Breast epithelium (tissue), 4 donors: ENCODE measurements at regions not wholly inside any gene's neighbourhood (a gene's known extent, or its start where the extent isn't known, plus 50 kb on each side); places are given as distances from the start of the nearest gene placed in this dataset.

Experiments used
- DNase-seq, 2 donors: peaks; one replicate each; pipeline ENCODE4 v3.0.0-alpha.2; 2019; ENCODE audit warnings: low spot score in 2 of 2
- H3K27ac ChIP-seq, 2 donors: fragments of 200-600 bp; sonication (generic) in 1 of 2; one replicate each; pipeline ENCODE4 v1.5.1; 2016 to 2019; ENCODE audit warnings: mild to moderate bottlenecking in 1 of 2
- H3K27me3 ChIP-seq, 2 donors: fragments of 200-600 bp; sonication (generic) in 1 of 2; one replicate each; pipeline versions ENCODE4 v1.5.1 to v1.6.0; 2017 to 2019; ENCODE audit warnings: control low read depth in 1 of 2, mild to moderate bottlenecking in 1 of 2
- H3K36me3 ChIP-seq: fragments of 200-600 bp; one replicate; pipeline ENCODE4 v1.5.1; 2019
- H3K4me1 ChIP-seq, 2 donors: fragments of 200-600 bp; sonication (generic); one replicate each; pipeline ENCODE4 v1.5.1; 2016 to 2019; ENCODE audit warnings: control low read depth in 1 of 2
- H3K4me3 ChIP-seq, 3 donors: fragments of 200-600 bp; sonication (generic); 1 replicate in 2 of 3; 2 replicates in 1 of 3; pipeline ENCODE4 v1.5.1; 2016 to 2019; ENCODE audit warnings: mild to moderate bottlenecking in 3 of 3, moderate library complexity in 2 of 3
- H3K9me3 ChIP-seq, 2 donors: fragments of 200-600 bp; sonication (generic) in 1 of 2; one replicate each; pipeline ENCODE4 v1.5.1; 2016 to 2019; ENCODE audit warnings: control low read depth in 1 of 2
- POLR2A ChIP-seq: fragments of 450-650 bp; IDR thresholded peaks from one replicate; pipeline ENCODE4 v1.6.1; 2016; ENCODE audit warnings: antibody characterized with exemption, mild to moderate bottlenecking, moderate library complexity
- POLR2AphosphoS5 ChIP-seq, 3 donors: sonication (generic); formaldehyde crosslinking; IDR thresholded peaks; one replicate each; pipeline ENCODE4 v1.6.1; 2017; ENCODE audit warnings: antibody characterized with exemption in 3 of 3
- intact Hi-C: fragments of 100-400 bp; cut with DNase I; formaldehyde crosslinking; loops from one replicate; pipeline ENCODE4 v1.15.1; 2023; ENCODE audit warnings: low total_unique reads
- TF ChIP-seq, protein P1 (sequence below), 3 donors: fragments of 450-650 bp; IDR thresholded peaks; one replicate each; pipeline ENCODE4 v1.5.1; 2016 to 2017; ENCODE audit warnings: antibody characterized with exemption in 3 of 3, mild to moderate bottlenecking in 3 of 3, moderate library complexity in 3 of 3

DNA sequence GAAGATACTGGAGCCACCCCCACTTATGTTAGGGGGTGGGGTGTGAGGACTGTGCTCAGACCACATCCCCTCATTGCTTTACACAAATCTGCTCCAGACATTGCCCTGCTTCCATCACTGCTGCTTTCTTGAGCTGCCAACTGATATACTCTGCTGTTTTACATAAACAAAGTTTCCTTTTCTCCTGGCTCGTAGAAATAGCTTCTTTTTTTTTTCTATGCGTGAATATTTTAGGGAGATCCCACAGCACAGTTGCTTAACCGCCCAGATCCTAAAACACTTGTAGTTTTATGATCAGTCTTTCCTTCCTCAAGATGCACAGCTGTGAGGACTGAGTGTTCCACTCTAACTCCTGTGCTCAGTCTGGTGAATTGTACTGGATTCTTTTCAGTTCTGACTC is 768.4 kb downstream of the PCDH18 start:
- H3K27ac ChIP-seq, result no peak overlapping the region
- no peak overlapping the region for H3K4me3 ChIP-seq
- no peaks in the 10 kb centered on the region for H3K36me3 ChIP-seq
- DNase-seq, result no peak
- H3K9me3 ChIP-seq, result no peaks in the 10 kb centered on the region
- intact Hi-C loops, result no loop called here
- H3K27me3 ChIP-seq, result no peaks in the 10 kb centered on the region
- no peaks in the 10 kb centered on the region for H3K4me1 ChIP-seq
- TF ChIP-seq, protein P1, sequence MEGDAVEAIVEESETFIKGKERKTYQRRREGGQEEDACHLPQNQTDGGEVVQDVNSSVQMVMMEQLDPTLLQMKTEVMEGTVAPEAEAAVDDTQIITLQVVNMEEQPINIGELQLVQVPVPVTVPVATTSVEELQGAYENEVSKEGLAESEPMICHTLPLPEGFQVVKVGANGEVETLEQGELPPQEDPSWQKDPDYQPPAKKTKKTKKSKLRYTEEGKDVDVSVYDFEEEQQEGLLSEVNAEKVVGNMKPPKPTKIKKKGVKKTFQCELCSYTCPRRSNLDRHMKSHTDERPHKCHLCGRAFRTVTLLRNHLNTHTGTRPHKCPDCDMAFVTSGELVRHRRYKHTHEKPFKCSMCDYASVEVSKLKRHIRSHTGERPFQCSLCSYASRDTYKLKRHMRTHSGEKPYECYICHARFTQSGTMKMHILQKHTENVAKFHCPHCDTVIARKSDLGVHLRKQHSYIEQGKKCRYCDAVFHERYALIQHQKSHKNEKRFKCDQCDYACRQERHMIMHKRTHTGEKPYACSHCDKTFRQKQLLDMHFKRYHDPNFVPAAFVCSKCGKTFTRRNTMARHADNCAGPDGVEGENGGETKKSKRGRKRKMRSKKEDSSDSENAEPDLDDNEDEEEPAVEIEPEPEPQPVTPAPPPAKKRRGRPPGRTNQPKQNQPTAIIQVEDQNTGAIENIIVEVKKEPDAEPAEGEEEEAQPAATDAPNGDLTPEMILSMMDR (IDR thresholded peaks at IDR 0.05), result no peak
- TF ChIP-seq POLR2A (no peak), POLR2AphosphoS5 (IDR thresholded peaks at IDR 0.05) (no peak)

DNA sequence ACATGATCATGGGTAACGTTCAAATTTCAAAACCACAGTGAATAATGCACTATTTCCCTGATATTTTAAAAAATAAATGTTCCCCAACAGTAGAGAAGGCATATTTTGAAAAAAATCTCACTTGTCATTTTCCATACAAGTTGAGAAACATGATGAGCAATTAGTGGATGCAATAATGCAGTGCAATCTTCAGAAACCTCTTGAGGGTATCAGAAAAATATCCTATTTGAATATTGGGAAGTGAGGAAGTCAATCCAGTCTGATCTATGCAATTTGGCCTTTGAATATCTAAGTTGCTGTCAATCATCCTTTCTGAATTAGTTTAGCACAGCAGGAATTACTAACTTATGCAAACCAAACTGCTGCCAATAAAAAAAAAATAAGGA is 776.8 kb downstream of the PCDH18 start:
- intact Hi-C loops, result no loop called here
- no peak for DNase-seq

DNA sequence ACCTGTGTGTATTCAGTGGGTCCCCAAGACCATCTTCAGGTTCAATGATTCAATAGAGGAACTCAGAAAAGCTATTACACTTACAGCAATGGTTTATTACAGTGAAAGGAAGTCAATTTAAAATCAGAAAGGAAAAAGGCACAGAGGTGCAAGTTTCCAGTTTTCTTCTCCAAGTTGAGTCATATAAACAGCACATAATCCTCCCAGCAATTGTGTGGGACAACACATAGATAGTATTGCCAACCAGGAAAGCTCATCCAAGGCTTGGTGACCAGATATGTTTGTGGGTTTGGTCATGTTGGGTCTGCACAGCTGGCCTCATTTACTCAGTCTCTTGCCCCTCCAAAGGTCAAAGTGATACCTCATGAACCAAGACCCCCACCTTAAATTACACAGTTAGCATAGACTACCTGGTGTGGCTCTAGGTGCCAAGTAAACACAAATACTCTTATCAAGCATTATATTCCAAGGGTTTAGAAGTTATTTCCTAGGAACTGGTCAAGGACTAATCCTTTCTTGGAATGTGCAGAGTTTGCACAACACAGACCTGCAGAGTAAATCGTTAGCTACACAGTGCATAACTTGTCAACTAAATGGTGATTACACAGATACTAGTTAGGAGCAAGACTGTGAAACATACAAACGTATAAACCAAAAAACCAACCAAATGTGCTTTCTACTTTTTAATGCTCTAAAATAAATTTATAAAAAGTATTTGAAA is 777.3 kb downstream of the PCDH18 start:
- Histone ChIP-seq H3K27me3 (no peaks in the 10 kb centered on the region), H3K27ac (no peak overlapping the region), H3K4me3 (no peak overlapping the region), H3K36me3 (no peaks in the 10 kb centered on the region), H3K4me1 (no peaks in the 10 kb centered on the region), H3K9me3 (no peaks in the 10 kb centered on the region)
- intact Hi-C loops, result no loop called here
- DNase-seq, result no peak
- TF ChIP-seq POLR2AphosphoS5 (IDR thresholded peaks at IDR 0.05) (no peak), POLR2A (no peak)
- TF ChIP-seq, protein P1 (IDR thresholded peaks at IDR 0.05), result no peak

More for the DNA sequence above, 776.8 kb downstream of the PCDH18 start:
- no peaks in the 10 kb centered on the region for H3K36me3 ChIP-seq
- H3K27ac ChIP-seq, result no peak overlapping the region
- no peaks in the 10 kb centered on the region for H3K4me1 ChIP-seq
- H3K4me3 ChIP-seq, result no peak overlapping the region
- H3K27me3 ChIP-seq, result no peaks in the 10 kb centered on the region
- no peaks in the 10 kb centered on the region for H3K9me3 ChIP-seq
- TF ChIP-seq POLR2A (no peak), POLR2AphosphoS5 (IDR thresholded peaks at IDR 0.05) (no peak)
- TF ChIP-seq, protein P1 (IDR thresholded peaks at IDR 0.05), result no peak

DNA sequence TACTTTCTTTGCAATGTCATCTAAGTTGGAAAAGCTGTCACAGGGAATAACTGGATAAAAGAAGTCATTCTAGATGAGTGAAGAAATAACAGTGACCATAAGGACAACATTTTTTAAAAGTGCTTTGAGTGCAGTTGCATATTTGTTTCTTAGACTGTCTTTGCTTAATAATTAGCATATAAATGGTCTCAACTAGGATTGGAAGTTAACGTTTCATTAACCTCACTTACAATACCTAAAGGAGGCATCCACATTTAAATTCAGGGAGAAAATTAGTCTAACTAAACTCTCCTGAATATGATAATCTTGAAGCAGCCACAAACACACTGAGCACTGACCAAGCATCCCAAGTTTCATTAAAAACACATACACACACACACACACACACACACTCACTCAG is 780.7 kb downstream of the PCDH18 start:
- no peaks in the 10 kb centered on the region for H3K27me3 ChIP-seq
- DNase-seq, result no peak
- no peaks in the 10 kb centered on the region for H3K9me3 ChIP-seq
- no peaks in the 10 kb centered on the region for H3K4me1 ChIP-seq
- H3K36me3 ChIP-seq, result no peaks in the 10 kb centered on the region
- no peak overlapping the region for H3K4me3 ChIP-seq
- intact Hi-C loops, result no loop called here
- TF ChIP-seq, protein P1 (IDR thresholded peaks at IDR 0.05), result no peak
- no peak for TF ChIP-seq POLR2A
- no peak for TF ChIP-seq POLR2AphosphoS5 (IDR thresholded peaks at IDR 0.05)
- no peak overlapping the region for H3K27ac ChIP-seq

DNA sequence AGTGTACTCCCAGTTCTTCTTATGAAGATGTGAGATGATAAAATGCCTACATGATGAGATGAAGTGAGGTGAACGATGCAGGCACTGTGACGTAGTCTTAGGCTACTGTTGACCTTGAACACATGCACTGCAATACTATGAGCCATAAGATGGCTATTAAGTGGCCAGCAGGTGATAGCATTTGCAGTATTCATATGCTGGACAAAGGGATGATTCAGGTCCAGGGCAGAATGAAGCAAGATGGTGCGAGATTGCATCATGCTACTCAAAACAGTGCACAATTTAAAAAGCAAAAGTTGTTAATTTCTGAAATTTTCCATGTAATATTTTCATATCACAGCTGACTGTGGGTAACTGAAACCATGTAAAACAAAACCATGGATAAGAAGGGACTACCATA is 781.4 kb downstream of the PCDH18 start:
- Histone ChIP-seq H3K9me3 (no peaks in the 10 kb centered on the region), H3K27ac (no peak overlapping the region), H3K27me3 (no peaks in the 10 kb centered on the region), H3K36me3 (no peaks in the 10 kb centered on the region), H3K4me3 (no peak overlapping the region), H3K4me1 (no peaks in the 10 kb centered on the region)
- DNase-seq, result no peak
- intact Hi-C loops, result no loop called here
- TF ChIP-seq, protein P1 (IDR thresholded peaks at IDR 0.05), result no peak
